GM19372 (cell line): ENCODE measurements at regions not wholly inside any gene's neighbourhood (a gene's known extent, or its start where the extent isn't known, plus 50 kb on each side); places are given as distances from the start of the nearest gene placed in this dataset.
"Not testable (repeated sequence)": the region's sequence is repeated elsewhere in the genome, so short reads cannot be mapped to it uniquely, and the experiment has no call there.

ENCODE experiments used
- ATAC-seq: cut with Tn5 transposase; IDR thresholded peaks from one replicate; pipeline ENCODE4 v1.9.1; 2021; ENCODE audit warnings: mild to moderate bottlenecking, low read depth, moderate library complexity; ENCODE audit not compliant: unreplicated experiment

GRCh38 chr4:18197467-18197866, 175.9 kb upstream of the LCORL start:
- ATAC-seq, result no peak

GRCh38 chr4:18194278-18194677, 172.7 kb upstream of the LCORL start:
- ATAC-seq, result no peak

GRCh38 chr4:18192901-18193300, 171.3 kb upstream of the LCORL start:
- ATAC-seq, result no peak

GRCh38 chr4:18185491-18185890, 163.9 kb upstream of the LCORL start:
- ATAC-seq, result no peak

- no peak for ATAC-seq
Measured at GRCh38 chr4:18180892-18181291, 159.3 kb upstream of the LCORL start.

GRCh38 chr4:18180122-18180521, 158.6 kb upstream of the LCORL start:
- ATAC-seq, result no peak

GRCh38 chr4:18171896-18172295, 150.3 kb upstream of the LCORL start:
- no peak for ATAC-seq

GRCh38 chr4:18167831-18168230, 146.3 kb upstream of the LCORL start:
- ATAC-seq, result no peak

- ATAC-seq, result no peak
Measured at GRCh38 chr4:18166925-18167324, 145.4 kb upstream of the LCORL start.

GRCh38 chr4:18162453-18162852, 140.9 kb upstream of the LCORL start:
- ATAC-seq, result no peak

GRCh38 chr4:18159117-18159912, 137.8 kb upstream of the LCORL start:
- not testable (repeated sequence) for ATAC-seq

GRCh38 chr4:18155067-18156041, 133.8 kb upstream of the LCORL start:
- ATAC-seq, result no peak

GRCh38 chr4:18138076-18138665, 116.6 kb upstream of the LCORL start:
- ATAC-seq, result no peak

- ATAC-seq, result no peak
Measured at GRCh38 chr4:18134111-18134510, 112.6 kb upstream of the LCORL start.

- ATAC-seq, result no peak
Measured at GRCh38 chr4:18130256-18130655, 108.7 kb upstream of the LCORL start.

- ATAC-seq, result no peak
Measured at GRCh38 chr4:18128241-18128640, 106.7 kb upstream of the LCORL start.

GRCh38 chr4:18127030-18127429, 105.5 kb upstream of the LCORL start:
- no peak for ATAC-seq

GRCh38 chr4:18113710-18114331, 92.3 kb upstream of the LCORL start:
- ATAC-seq, result no peak

GRCh38 chr4:18111081-18111480, 89.5 kb upstream of the LCORL start:
- ATAC-seq, result no peak

- no peak for ATAC-seq
Measured at GRCh38 chr4:18110099-18110498, 88.5 kb upstream of the LCORL start.

- no peak for ATAC-seq
Measured at GRCh38 chr4:18109676-18110075, 88.1 kb upstream of the LCORL start.
